GM18502 (cell line): ENCODE measurements at regions not wholly inside any gene's neighbourhood (a gene's known extent, or its start where the extent isn't known, plus 50 kb on each side); places are given as distances from the start of the nearest gene placed in this dataset.

ENCODE experiments used
- ATAC-seq: cut with Tn5 transposase; IDR thresholded peaks from one replicate; pipeline ENCODE4 v1.9.1; 2021; ENCODE audit warnings: mild to moderate bottlenecking; ENCODE audit not compliant: unreplicated experiment, poor library complexity

DNA sequence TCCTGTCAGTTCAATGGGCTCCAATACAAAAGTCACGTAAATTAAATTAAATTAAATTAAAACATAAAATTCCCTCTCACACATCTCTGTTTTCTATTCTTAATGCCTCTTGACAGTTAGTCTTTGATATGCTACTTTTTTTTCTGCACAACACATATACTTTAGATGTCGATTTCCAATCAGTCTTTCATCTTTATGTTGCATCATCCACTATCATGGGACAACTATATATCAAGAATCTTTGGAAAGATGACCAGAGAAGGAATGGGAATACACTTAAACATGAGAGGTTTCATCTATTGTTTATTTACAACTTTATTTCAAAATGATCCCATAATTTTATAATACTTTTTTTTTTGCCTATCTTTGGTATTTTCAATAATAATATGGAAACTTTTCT, 733.3 kb upstream of the FANCL start:
- no peak for ATAC-seq

DNA sequence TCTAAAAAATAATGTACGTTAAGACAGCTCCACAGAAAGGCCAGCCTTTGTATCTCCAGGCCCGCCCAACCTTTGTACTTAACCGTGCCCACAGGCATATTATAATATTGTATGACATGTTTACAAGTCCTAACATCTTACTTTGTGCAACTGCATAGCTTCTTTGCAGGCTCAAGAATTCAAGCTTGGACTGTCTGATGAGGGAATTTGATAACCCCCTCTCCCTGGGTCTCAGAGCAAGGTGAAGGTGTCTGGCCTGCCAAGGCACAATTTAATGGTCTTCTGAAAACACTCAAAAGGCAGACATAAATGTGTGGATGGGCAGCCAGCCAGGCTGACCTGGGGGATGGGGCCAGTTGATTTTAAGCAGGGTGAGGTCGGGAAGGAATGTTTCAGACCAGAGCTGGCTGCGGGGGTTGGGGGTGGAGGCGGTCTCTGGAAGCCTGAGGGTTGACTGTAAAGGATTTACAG, 732.7 kb upstream of the FANCL start:
- no peak for ATAC-seq

DNA sequence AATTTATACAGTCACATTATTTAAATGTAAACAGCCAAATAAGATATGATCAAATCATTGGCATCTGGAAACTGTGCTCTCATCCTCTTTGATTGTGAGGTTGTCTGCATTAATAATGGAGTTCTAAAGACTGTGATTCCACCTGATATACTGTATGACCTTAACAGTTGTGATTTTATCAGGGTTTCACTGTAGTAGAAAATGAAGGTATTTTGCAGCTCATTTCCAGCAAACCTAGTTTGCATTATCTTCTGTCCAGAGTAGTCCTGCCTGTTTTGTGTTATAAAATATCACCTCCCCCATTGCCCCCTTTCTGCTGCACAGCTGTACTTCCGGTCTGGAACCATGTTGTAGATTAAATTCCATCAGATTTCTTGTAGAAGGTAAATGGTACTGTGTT, 731.6 kb upstream of the FANCL start:
- ATAC-seq: no peak

DNA sequence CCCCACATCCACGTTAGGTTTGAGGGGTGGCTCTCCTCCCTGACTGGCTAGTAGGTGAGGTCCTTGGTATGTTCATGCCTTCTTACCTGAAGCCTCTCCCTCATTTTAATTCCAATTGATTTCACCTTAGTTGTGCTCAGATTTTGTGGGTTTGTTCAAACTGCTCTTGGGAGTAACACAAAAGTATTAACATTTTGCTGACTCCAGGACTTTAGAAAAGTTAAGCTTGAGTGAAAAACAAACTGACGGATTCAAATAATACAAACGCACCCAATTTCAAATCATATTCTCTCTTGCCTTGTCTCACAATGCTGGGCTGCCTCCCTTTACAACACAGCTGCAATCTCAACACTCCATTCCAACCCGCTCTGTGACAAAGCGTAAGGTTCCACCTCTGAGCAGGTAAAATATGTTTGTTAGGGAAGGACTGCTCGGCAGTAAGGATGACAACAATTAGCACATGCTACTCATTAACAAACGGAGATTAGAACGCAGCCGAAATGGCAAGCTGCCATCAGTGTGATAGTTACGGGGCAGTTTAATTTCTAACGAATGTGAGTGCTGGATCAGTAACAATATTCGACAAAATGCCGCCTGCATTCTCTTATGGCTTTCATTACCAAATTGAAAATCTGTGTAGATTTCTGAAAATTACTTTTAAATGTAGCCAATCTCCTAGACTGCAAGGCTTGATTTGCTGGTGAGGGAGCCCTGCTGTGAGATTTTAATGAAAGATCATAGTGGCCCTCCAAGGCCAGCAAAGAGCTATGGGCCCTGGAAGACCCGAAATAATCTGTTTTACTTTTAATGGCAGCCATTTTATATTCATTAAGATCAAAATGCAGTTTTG, 730.6 kb upstream of the FANCL start:
- no peak for ATAC-seq

DNA sequence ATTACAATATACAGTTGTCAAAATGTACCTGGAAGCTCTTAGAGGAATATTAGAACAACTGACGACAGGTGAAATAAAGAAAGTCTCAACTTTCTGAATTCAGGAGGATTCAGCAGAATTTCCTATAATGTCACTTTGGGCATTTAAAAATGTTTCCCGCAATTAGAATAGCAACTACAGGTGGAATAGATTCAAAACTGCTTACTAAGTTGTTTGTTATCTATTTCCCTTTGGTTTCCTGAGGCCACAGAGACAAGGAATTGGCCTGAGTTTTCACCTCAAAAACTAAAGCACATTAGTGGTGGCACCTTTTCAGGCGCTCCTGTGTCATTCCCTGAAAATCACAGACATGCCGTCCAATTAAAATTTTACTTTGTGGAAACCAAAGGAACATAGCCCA, 729.2 kb upstream of the FANCL start:
- ATAC-seq: no peak

DNA sequence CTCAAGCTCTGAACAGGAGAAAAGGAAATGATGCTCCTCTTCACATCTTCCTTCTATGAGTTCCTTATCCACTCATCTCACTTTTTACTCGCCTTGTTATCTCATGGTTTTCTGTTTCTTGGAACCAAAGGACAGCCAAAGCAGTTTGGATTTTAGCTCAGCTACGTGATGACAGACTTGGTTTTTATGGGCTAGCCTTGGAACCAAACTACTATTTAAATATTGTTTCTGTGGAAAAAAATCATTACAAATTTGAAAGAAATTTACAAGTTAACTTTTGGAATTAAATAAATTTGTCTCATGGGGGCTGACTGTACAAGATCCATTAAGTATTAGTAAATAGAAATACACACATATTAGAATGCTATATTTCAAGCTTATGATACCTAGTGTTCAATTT, 727.8 kb upstream of the FANCL start:
- ATAC-seq: no peak

DNA sequence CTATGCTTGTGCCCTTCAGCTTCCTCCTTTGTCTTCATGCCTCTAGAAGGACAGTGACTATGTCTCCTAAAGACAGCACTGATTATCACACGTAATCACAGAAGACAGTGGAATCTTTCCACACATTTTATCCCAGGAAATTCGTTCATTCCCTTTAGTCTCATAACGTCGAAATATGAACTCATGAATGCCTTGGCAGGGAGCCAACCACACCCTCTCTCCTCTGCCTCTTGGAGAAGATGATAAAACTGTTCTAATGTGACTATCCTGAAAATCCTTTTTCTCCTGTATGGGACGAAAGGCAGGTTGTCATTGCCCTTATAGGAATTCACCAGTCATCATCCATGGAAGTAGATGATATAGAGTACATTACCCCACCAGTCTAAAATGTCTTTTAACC, 726.6 kb upstream of the FANCL start:
- no peak for ATAC-seq

DNA sequence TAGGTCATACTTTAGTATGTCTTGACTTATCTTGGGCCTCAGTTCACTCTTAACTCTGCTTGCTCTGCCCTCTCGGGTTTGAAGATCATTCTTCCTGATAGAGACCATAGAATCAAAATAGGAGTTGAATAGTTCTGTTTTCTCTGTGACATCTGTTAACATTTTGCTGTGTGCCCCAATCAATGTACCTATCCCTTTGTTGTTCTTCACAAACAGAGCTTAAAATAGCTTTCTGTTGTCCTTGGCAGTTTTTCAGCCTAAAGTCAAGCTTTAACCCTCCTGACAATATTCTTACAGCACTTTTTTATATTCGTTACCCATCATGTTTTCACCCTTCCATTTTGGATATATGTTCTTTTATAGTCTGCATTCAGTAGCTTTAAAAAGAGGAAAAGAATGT, 724.5 kb upstream of the FANCL start:
- no peak for ATAC-seq

DNA sequence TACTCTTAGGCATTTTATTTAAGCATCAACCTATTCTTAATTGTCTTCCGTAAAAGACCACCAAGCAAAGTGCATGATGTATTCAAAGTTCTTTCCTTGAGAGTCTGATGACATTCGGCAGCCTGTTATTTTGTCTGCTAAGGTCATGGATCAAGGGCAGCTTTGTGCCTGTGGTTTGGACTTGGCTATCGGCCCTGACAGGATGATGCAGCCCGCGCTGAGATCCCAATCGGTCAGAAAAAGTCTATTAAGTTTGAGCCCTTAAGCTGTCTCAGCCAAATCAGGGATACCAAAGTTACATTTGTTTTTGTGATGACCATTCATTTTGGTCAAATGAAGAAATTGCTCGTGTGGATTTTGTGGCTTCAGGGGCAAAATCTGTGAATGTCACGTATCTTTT, 718.9 kb upstream of the FANCL start:
- ATAC-seq: no peak

DNA sequence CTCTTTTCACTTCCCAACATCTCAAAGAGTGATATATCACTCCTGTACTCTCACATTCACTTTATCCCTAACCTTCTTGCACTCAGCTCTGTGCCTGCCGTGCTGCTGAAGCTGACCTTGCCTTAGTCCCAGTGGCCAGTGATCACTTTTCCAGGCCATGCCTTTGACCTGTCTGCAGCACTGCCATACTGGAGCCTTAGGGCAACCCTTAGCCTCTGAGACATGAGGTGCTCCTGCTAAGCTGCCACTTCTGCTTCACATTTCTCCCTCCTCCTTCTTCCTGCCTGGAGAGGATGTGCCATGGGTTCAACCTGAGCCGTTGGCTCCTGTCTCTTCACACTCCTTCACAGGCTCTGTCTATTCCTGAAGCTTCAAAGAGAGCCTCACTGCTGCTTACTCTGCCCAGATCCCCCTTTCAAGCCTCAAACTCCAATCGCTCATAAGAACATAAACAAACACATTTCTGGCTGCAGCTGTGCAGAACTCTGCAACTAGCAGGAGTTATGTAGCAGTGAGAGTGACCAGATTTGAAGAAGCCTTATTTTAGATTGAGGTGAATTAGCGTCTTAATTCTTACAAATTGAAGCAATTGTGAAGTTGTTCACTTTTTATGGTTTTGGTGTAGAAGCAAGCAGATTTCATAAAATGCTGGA, 716.2 kb upstream of the FANCL start:
- no peak for ATAC-seq

DNA sequence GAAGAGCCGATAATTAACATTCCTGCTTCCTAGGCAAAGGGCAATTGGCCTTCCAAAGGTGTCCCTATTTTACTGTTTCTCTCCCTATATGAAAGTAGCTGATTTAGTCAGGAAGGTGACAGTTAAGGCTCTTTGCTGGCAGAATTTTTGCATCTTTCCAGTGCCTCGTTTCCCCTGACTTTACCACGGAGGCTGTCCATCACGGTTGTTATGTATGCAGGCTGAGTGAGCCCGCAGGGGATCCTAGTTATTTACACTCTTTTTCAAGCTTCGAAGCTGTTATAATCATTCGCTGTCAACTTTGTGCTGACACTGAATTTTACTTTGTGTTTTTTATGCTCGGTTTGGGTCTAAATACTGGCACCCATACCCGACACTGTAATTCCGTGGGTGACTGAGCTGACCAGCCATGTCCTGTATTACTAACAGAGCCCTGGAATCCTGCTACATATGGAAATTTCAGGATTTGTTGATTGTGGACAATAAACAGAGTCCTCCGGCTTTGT, 713.8 kb upstream of the FANCL start:
- no peak for ATAC-seq

DNA sequence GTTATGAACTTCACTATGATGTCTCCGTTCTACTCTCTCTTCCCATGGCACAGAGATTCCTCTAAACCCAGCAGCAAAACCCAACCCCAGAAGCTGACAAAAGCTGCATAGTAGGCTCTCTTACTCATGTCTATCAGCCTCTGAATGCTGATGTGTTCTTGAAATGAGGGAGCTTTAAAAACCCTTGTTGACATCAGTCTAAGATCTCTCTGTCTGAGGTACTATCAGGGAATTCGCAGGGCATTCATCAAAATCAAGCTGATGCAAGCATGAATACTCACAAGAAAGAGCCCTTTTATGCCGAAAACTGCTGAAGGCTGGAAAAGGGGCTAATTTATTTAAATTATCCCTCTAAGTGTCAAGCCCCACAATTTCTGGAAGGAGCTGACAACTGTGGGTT, 710.6 kb upstream of the FANCL start:
- no peak for ATAC-seq

DNA sequence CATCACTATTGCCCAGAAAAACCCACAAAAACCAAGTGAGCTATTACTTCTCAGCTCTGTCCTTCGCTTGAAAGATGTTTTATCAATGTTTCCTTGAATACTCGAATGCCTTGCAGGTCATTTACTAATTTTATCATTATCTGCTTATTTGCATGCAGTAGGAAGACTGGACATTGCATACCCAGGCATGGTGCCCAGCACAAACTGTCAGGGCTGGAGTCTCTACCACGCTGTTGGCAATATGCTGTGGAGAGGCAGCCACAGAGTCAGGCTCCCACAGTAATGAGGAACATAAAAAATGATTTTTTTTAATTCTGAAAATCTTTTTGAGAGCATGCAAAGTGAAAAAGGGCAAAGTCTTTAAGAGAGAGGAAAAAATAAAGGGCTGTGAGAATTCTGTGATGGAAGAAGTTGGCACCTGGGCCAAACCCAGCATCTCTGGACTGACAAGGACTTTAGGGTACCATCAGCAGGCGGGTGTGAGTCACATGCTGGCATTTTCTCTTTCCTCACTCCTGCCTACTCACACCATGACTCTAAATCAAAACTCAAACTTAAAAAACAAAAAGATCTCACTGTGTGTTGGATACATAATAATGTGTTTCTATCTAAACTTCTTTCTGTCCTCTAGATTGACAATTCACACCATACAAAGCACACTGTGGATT, 709.8 kb upstream of the FANCL start:
- no peak for ATAC-seq

DNA sequence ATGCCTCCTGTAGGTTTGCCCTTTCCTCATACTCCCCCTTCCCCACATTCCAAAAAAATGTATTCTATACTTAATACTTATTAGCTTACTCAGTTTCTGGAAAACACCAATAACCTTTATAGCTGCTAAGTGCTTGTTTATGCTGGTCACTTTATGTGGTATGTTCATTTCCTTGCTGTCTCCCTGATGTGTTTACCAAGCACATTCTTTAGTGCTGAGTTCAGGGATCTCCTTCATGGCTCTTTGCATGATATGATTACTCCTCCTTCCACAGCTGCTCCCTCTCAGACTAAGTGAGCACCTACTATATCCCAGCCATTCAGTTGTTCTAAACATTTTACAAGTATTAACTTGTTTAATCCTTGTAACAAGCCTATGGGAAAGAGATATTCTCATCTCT, 698.3 kb upstream of the FANCL start:
- no peak for ATAC-seq

DNA sequence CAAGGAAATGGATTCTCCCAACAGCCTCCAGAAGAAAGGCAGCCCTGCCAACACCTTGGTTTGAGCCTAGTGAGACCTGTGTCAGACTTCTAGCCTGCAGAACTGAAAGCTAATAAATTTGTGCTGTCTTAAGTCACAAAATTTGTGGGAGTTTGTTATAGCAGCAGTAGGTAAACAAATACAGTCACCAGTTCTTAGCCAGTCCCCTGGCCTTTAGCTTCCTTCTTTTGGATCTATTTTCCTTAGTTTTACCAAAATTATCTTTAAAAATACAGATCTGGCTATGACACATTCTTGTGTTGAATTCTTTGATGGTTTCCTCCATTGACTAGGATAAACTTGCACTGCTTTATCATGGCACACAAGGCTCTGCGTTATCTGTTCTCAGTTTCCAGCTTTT, 697.9 kb upstream of the FANCL start:
- no peak for ATAC-seq

DNA sequence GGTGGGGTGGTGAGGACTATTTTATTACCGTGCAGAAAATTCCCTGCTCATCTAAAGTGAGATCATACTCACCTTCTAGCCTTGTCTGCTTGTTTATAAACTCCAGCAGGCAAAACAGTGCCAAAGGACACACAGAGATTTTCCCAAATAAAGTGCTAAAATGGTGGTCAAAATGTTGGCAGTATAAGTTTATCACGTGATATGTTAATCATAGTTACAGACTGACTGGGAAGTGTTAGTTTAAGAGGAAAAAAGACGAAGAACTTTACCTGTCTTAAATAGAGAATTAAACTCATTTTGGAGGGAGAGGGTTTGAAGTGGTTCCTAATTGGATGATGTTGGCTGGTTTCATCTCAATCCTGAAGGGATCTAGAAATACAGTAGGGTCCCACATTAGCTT, 691.7 kb upstream of the FANCL start:
- ATAC-seq: no peak

DNA sequence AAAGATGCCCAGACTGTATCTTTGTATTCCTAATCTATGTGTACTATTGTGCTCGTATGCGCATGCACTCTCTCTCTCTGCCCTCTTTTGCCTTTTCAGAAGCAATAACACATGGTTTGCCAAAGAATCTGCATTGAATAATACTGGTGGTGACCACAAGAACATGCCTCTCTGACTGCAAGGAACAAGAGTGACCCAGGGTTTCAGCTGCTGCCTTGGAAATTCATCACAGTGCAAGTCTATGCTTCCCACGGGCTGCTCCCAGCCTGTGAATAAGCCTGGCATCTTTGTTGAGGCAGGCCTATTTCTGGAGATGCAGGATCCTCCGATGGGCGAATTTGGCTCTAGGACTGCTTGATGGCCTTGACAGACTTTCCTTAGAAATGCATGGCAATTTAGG, 689.4 kb upstream of the FANCL start:
- ATAC-seq: no peak

DNA sequence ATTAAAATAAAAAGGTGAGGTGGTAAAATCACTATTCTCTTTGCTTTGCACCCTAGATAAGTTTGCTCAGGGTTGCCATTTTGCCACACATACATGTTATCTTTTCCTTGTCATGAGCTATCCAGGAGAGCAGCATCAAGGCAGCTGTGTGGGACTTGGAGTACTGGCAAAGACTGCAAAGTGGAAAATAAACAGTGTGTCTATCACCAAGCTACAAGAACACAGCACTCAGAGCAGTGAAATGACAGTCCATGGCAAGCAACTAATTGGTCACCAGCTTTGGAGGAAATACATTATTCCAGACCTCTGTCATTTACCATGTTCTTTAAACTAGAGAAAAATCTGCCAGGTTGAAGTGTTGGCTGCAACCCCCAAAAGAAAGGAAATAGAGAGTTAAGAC, 687.8 kb upstream of the FANCL start:
- ATAC-seq: no peak

DNA sequence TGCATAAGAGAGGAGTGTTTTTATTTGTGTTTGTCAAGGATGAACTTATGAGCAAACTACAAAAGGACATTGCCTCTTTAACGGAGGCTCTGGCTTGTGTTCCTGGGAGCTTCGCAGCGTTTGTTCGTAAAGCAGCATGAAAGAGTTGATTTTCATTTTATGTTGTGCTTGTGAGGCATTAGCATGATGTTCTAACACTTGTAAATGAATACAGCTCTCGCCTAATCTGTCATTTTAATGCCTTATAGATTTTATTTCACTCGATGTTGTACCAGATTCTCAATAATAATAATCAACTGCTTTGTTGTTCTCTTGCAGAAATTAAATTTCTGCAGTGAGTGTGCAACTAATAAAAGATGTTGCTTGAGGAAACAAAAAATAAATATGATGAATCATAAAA, 687.3 kb upstream of the FANCL start:
- ATAC-seq: no peak

DNA sequence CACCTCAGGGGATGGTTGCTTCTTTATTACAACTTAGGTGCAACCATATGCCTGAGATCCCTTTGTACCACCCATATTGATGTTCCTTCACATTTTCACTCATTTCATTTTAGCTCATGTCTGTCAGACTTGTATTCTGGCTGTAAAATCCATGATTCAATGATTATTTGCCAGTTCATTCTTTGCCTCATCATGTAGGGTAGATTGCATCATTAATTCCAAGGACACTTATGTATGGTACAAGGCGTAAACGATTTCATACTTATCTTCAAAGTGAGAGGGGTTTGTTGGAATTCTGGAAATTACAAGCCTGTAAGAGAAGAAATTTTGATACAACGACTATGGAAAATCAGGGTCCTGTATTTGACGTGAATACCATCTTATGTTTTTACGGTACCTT, 685.0 kb upstream of the FANCL start:
- ATAC-seq: no peak

DNA sequence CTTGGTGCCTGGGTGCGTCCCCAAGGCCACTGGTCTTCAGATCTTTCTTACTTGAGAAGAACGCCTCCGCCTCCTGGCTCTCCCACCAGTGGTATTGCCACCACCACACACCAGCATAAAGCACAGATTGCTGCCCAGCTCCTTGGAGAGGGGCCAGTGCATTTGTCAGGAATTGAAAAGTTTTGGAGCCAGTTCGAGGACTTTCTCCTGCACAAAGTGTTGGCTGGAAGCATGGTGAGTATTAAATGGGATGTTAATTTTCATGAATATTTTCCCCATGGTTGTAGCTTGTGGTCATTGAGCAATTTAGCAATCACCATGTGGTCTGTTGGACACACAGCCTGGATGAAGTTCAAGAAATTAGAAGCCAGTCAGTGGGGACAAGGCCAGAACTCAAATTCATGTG, 684.6 kb upstream of the FANCL start:
- ATAC-seq: no peak
